ENCODE measurements at regions not wholly inside any gene's neighbourhood (a gene's known extent, or its start where the extent isn't known, plus 50 kb on each side); places are given as distances from the start of the nearest gene placed in this dataset.

- DNase-seq (ENCODE audit: low read depth), result no peak
- TF ChIP-seq CTCF (IDR thresholded peaks at IDR 0.05; ENCODE audit: control insufficient read depth, insufficient read depth, low read depth, low read length, missing control alignments), result no peak
- no peak overlapping the region for H3K4me3 ChIP-seq (ENCODE audit: control insufficient read depth, low read depth, low read length)
Observed at GRCh38 chr7:43791-44540, 148.4 kb upstream of the FAM20C start.

GRCh38 chr7:44541-44896, 147.9 kb upstream of the FAM20C start:
- no peak for TF ChIP-seq CTCF (IDR thresholded peaks at IDR 0.05; ENCODE audit: control insufficient read depth, insufficient read depth, low read depth, low read length, missing control alignments)
- DNase-seq (ENCODE audit: low read depth), result no peak
- H3K4me3 ChIP-seq (ENCODE audit: control insufficient read depth, low read depth, low read length), result no peak overlapping the region

GRCh38 chr7:45106-46090, 147.0 kb upstream of the FAM20C start:
- no peak for TF ChIP-seq CTCF (IDR thresholded peaks at IDR 0.05; ENCODE audit: control insufficient read depth, insufficient read depth, low read depth, low read length, missing control alignments)
- no peak for DNase-seq (ENCODE audit: low read depth)
- no peak overlapping the region for H3K4me3 ChIP-seq (ENCODE audit: control insufficient read depth, low read depth, low read length)

GRCh38 chr7:46123-46829, 146.1 kb upstream of the FAM20C start:
- no peak for TF ChIP-seq CTCF (IDR thresholded peaks at IDR 0.05; ENCODE audit: control insufficient read depth, insufficient read depth, low read depth, low read length, missing control alignments)
- H3K4me3 ChIP-seq (ENCODE audit: control insufficient read depth, low read depth, low read length), result no peak overlapping the region
- DNase-seq (ENCODE audit: low read depth), result no peak

- no peak for TF ChIP-seq CTCF (IDR thresholded peaks at IDR 0.05; ENCODE audit: control insufficient read depth, insufficient read depth, low read depth, low read length, missing control alignments)
- no peak for DNase-seq (ENCODE audit: low read depth)
- no peak overlapping the region for H3K4me3 ChIP-seq (ENCODE audit: control insufficient read depth, low read depth, low read length)
Observed at GRCh38 chr7:46830-47140, 145.6 kb upstream of the FAM20C start.

- TF ChIP-seq CTCF (IDR thresholded peaks at IDR 0.05; ENCODE audit: control insufficient read depth, insufficient read depth, low read depth, low read length, missing control alignments), result no peak
- no peak overlapping the region for H3K4me3 ChIP-seq (ENCODE audit: control insufficient read depth, low read depth, low read length)
- no peak for DNase-seq (ENCODE audit: low read depth)
Observed at GRCh38 chr7:51456-52068, 140.8 kb upstream of the FAM20C start.

All from AG09309 (cell line).